ENCODE measurements at regions not wholly inside any gene's neighbourhood (a gene's known extent, or its start where the extent isn't known, plus 50 kb on each side); places are given as distances from the start of the nearest gene placed in this dataset.

- DNase-seq = no peak
Observed at GRCh38 chr2:236656166-236656565, 86.5 kb downstream of the ACKR3 start.

GRCh38 chr2:236656721-236657120, 87.1 kb downstream of the ACKR3 start:
- DNase-seq = no peak

- DNase-seq = no peak
Observed at GRCh38 chr2:236657215-236657614, 87.6 kb downstream of the ACKR3 start.

- no peak for DNase-seq
Observed at GRCh38 chr2:236657801-236658200, 88.2 kb downstream of the ACKR3 start.

- DNase-seq = no peak
Observed at GRCh38 chr2:236658974-236659757, 89.5 kb downstream of the ACKR3 start.

- no peak for DNase-seq
Observed at GRCh38 chr2:236659758-236660150, 90.1 kb downstream of the ACKR3 start.

GRCh38 chr2:236661061-236661761, 91.6 kb downstream of the ACKR3 start:
- no peak for DNase-seq

- no peak for DNase-seq
Observed at GRCh38 chr2:236661762-236662110, 92.1 kb downstream of the ACKR3 start.

- DNase-seq = no peak
Observed at GRCh38 chr2:236662231-236663185, 92.9 kb downstream of the ACKR3 start.

- no peak for DNase-seq
Observed at GRCh38 chr2:236663287-236664101, 93.9 kb downstream of the ACKR3 start.

- no peak for DNase-seq
Observed at GRCh38 chr2:236664136-236664535, 94.5 kb downstream of the ACKR3 start.

GRCh38 chr2:236665101-236665500, 95.5 kb downstream of the ACKR3 start:
- no peak for DNase-seq

GRCh38 chr2:236665572-236666118, 96.0 kb downstream of the ACKR3 start:
- DNase-seq = no peak

- no peak for DNase-seq
Observed at GRCh38 chr2:236666646-236667204, 97.1 kb downstream of the ACKR3 start.

GRCh38 chr2:236667526-236667925, 97.9 kb downstream of the ACKR3 start:
- no peak for DNase-seq

- DNase-seq = no peak
Observed at GRCh38 chr2:236668531-236668969, 98.9 kb downstream of the ACKR3 start.

- DNase-seq = no peak
Observed at GRCh38 chr2:236670235-236670620, 100.6 kb downstream of the ACKR3 start.

GRCh38 chr2:236671896-236672562, 102.4 kb downstream of the ACKR3 start:
- DNase-seq = no peak

- no peak for DNase-seq
Observed at GRCh38 chr2:236672606-236673005, 103.0 kb downstream of the ACKR3 start.

- DNase-seq = no peak
Observed at GRCh38 chr2:236673126-236673822, 103.6 kb downstream of the ACKR3 start.

- no peak for DNase-seq
Observed at GRCh38 chr2:236673823-236674185, 104.2 kb downstream of the ACKR3 start.
